Neural cell (in vitro differentiated cells): ENCODE measurements at regions not wholly inside any gene's neighbourhood (a gene's known extent, or its start where the extent isn't known, plus 50 kb on each side); places are given as distances from the start of the nearest gene placed in this dataset.

Experiments
- H2AFZ ChIP-seq: fragments of 200-600, 300-800 bp; sonication (generic), shearing (Covaris generic); 2 replicates; pipeline ENCODE4 v1.6.0; 2014; ENCODE audit warnings: low read depth, mild to moderate bottlenecking, antibody characterized with exemption, low read length, moderate library complexity
- H3F3A ChIP-seq: fragments of 200-600 bp; shearing (Covaris generic); 2 replicates; pipeline ENCODE4 v1.6.1; 2016; ENCODE audit warnings: mild to moderate bottlenecking, moderate library complexity, mixed read lengths, antibody characterized with exemption, low read length; ENCODE audit not compliant: insufficient read depth, poor library complexity, severe bottlenecking
- H3K27ac ChIP-seq: fragments of 200-600, 300-800 bp; sonication (generic), shearing (Covaris generic); 2 replicates; pipeline ENCODE4 v1.5.1; 2014; ENCODE audit warnings: mild to moderate bottlenecking, low read length, moderate library complexity
- H3K27me3 ChIP-seq: fragments of 300-800, 200-600 bp; sonication (generic), shearing (Covaris generic); 2 replicates; pipeline ENCODE4 v1.6.0; 2014; ENCODE audit warnings: mild to moderate bottlenecking, low read depth, low read length, moderate library complexity; ENCODE audit not compliant: insufficient read depth
- H3K36me3 ChIP-seq: fragments of 300-800, 200-600 bp; sonication (generic), shearing (Covaris generic); 2 replicates; pipeline ENCODE4 v1.5.1; 2014; ENCODE audit warnings: mild to moderate bottlenecking, antibody characterized with exemption, low read length, moderate library complexity; ENCODE audit not compliant: insufficient read depth
- H3K4me2 ChIP-seq: fragments of 300-800, 200-600 bp; sonication (generic), shearing (Covaris generic); 2 replicates; pipeline ENCODE4 v1.6.0; 2014; ENCODE audit warnings: mild to moderate bottlenecking, low read length
- H3K4me3 ChIP-seq: fragments of 300-800, 200-600 bp; sonication (generic), shearing (Covaris generic); 2 replicates; pipeline ENCODE4 v1.5.1; 2014; ENCODE audit warnings: mild to moderate bottlenecking, low read length, moderate library complexity
- H3K79me2 ChIP-seq: fragments of 200-600 bp; shearing (Covaris generic); replicated peaks from 2 replicates; pipeline ENCODE4 v1.6.0; 2014; ENCODE audit warnings: mild to moderate bottlenecking, low read length, moderate library complexity; ENCODE audit not compliant: insufficient read depth
- H3K9ac ChIP-seq: fragments of 300-800, 200-600 bp; sonication (generic), shearing (Covaris generic); 2 replicates; pipeline ENCODE4 v1.6.1; 2016; ENCODE audit warnings: mild to moderate bottlenecking, low read length, mixed read lengths
- H3K9me2 ChIP-seq: fragments of 200-600 bp; shearing (Covaris generic); 2 replicates; pipeline ENCODE4 v1.6.1; 2016; ENCODE audit warnings: mild to moderate bottlenecking, low read length, mixed read lengths; ENCODE audit not compliant: insufficient read depth
- H3K9me3 ChIP-seq: fragments of 200-600, 300-800 bp; sonication (generic), shearing (Covaris generic); 2 replicates; pipeline ENCODE4 v1.6.1; 2016; ENCODE audit warnings: mild to moderate bottlenecking, mixed run types, low read length, moderate library complexity, mixed read lengths
- H4K20me1 ChIP-seq: fragments of 200-600 bp; shearing (Covaris generic); 2 replicates; pipeline ENCODE4 v1.6.1; 2016; ENCODE audit warnings: mild to moderate bottlenecking, mixed run types; ENCODE audit not compliant: insufficient read depth
- EP300 ChIP-seq: fragments of 450-650 bp; conservative IDR thresholded peaks from 2 replicates; pipeline ENCODE4 v1.6.1; 2014; ENCODE audit warnings: antibody characterized with exemption, mild to moderate bottlenecking, moderate library complexity; ENCODE audit not compliant: poor library complexity, severe bottlenecking
- EZH2 ChIP-seq: fragments of 200-600, 300-800 bp; shearing (Covaris generic), sonication (generic); IDR thresholded peaks from 2 replicates; pipeline ENCODE4 v1.6.1; 2014; ENCODE audit warnings: antibody characterized with exemption, low read length, borderline replicate concordance, mild to moderate bottlenecking; ENCODE audit not compliant: insufficient read depth, poor library complexity, severe bottlenecking
- MXI1 ChIP-seq: fragments of 450-650 bp; conservative IDR thresholded peaks from 2 replicates; pipeline ENCODE4 v1.6.1; 2014; ENCODE audit warnings: antibody characterized with exemption, mild to moderate bottlenecking; ENCODE audit not compliant: poor library complexity, severe bottlenecking
- POLR2AphosphoS5 ChIP-seq: IDR thresholded peaks from 2 replicates; pipeline ENCODE4 v1.6.1; 2012
- RAD21 ChIP-seq: fragments of 450-650 bp; conservative IDR thresholded peaks from 2 replicates; pipeline ENCODE4 v1.6.1; 2014; ENCODE audit warnings: antibody characterized with exemption, mild to moderate bottlenecking, moderate library complexity
- SMC3 ChIP-seq: fragments of 450-650 bp; conservative IDR thresholded peaks from 2 replicates; pipeline ENCODE4 v1.6.1; 2014; ENCODE audit warnings: antibody characterized with exemption, mild to moderate bottlenecking, moderate library complexity; ENCODE audit not compliant: poor library complexity
- TAF1 ChIP-seq: IDR thresholded peaks from 2 replicates; pipeline ENCODE4 v1.6.1; 2012; ENCODE audit warnings: low read depth
- TF ChIP-seq, protein P1 (sequence below): IDR thresholded peaks from 2 replicates; pipeline ENCODE4 v1.6.1; 2012; ENCODE audit warnings: borderline replicate concordance
- TF ChIP-seq, protein P2 (sequence below): fragments of 450-650 bp; IDR thresholded peaks from 2 replicates; pipeline ENCODE4 v1.5.1; 2014; ENCODE audit warnings: antibody characterized with exemption, mild to moderate bottlenecking, moderate library complexity; ENCODE audit not compliant: poor library complexity, severe bottlenecking

DNA sequence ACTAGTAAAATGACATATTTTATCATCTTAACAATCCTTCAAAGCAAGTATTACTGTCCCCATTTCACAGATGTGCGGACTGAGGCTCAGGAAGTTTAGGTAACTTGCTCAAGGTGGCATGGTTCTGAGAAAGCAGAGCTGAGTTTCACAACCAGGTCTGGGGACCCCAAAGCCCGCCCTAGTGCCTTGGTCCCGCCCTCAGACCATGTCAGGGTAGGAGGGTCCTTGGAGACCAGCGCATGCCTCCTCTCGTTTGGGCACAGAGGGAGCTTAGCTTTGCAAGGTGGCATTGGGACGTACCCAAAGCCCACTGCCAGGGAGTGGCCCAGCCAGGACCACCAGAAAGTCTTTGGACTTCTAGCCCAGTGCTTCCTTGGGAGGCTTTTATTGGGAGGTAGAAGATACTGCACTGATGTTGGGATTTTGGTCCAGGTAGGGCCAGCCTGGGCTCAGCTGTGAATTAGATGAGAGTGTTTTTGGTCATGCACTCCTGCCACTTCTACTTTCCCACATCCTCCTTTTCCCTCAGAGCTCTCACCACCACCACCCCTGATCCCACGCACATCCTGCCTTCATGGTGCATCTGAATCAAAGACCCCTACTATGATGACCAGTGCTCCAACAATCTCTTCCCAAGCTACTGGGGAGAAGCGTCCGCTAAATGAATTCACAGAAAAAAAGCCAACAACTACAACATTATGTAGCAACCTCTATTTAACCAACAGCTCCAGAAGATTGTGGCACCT is 307.9 kb downstream of the TLE3 start:
- TF ChIP-seq EZH2 (no peak), SMC3 (no peak), TAF1 (no peak)
- TF ChIP-seq, protein P1, sequence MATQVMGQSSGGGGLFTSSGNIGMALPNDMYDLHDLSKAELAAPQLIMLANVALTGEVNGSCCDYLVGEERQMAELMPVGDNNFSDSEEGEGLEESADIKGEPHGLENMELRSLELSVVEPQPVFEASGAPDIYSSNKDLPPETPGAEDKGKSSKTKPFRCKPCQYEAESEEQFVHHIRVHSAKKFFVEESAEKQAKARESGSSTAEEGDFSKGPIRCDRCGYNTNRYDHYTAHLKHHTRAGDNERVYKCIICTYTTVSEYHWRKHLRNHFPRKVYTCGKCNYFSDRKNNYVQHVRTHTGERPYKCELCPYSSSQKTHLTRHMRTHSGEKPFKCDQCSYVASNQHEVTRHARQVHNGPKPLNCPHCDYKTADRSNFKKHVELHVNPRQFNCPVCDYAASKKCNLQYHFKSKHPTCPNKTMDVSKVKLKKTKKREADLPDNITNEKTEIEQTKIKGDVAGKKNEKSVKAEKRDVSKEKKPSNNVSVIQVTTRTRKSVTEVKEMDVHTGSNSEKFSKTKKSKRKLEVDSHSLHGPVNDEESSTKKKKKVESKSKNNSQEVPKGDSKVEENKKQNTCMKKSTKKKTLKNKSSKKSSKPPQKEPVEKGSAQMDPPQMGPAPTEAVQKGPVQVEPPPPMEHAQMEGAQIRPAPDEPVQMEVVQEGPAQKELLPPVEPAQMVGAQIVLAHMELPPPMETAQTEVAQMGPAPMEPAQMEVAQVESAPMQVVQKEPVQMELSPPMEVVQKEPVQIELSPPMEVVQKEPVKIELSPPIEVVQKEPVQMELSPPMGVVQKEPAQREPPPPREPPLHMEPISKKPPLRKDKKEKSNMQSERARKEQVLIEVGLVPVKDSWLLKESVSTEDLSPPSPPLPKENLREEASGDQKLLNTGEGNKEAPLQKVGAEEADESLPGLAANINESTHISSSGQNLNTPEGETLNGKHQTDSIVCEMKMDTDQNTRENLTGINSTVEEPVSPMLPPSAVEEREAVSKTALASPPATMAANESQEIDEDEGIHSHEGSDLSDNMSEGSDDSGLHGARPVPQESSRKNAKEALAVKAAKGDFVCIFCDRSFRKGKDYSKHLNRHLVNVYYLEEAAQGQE, result no peak
- Histone ChIP-seq H3K9me3 (no peaks in the 10 kb centered on the region), H3K9me2 (no peaks in the 10 kb centered on the region), H3K27ac (no peak overlapping the region), H3F3A (no peaks in the 10 kb centered on the region), H3K27me3 (no peaks in the 10 kb centered on the region), H3K4me2 (no peak overlapping the region), H4K20me1 (no peaks in the 10 kb centered on the region), H3K9ac (no peak overlapping the region), H2AFZ (no peak overlapping the region), H3K36me3 (no peaks in the 10 kb centered on the region), H3K4me3 (no peak overlapping the region), H3K79me2 (no peaks in the 10 kb centered on the region)

DNA sequence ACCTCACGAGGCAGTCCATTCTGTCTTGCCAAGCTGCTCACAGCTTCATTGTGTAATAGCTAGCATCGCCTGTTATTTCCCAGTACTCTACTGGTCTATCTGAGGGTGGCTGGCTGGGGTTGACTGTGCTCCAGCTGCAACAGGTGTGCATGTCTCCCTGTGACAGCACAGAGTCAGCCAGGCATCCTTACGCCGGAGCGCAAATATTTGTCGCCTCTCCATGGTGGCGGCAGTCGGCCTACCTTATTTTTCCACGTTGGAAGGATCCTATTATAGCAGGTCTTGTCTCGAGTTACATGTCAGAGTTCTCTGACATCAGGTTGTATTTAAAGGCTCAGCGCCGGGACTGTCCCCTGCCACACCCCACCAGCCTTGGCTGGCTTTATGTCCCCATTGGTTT is 307.1 kb downstream of the TLE3 start:
- Histone ChIP-seq H3K27ac (no peak overlapping the region), H3K4me2 (no peak overlapping the region), H4K20me1 (no peaks in the 10 kb centered on the region), H2AFZ (no peak overlapping the region), H3K79me2 (no peaks in the 10 kb centered on the region), H3K36me3 (no peaks in the 10 kb centered on the region), H3K27me3 (no peaks in the 10 kb centered on the region), H3K4me3 (no peak overlapping the region), H3K9me3 (no peaks in the 10 kb centered on the region), H3F3A (no peaks in the 10 kb centered on the region), H3K9me2 (no peaks in the 10 kb centered on the region), H3K9ac (no peak overlapping the region)
- TF ChIP-seq EZH2, result no peak
- TF ChIP-seq, protein P1, result no peak
- no peak for TF ChIP-seq TAF1
- no peak for TF ChIP-seq POLR2AphosphoS5
- TF ChIP-seq SMC3, result no peak
- TF ChIP-seq MXI1, result no peak
- TF ChIP-seq EP300, result no peak
- TF ChIP-seq RAD21, result no peak
- TF ChIP-seq, protein P2, sequence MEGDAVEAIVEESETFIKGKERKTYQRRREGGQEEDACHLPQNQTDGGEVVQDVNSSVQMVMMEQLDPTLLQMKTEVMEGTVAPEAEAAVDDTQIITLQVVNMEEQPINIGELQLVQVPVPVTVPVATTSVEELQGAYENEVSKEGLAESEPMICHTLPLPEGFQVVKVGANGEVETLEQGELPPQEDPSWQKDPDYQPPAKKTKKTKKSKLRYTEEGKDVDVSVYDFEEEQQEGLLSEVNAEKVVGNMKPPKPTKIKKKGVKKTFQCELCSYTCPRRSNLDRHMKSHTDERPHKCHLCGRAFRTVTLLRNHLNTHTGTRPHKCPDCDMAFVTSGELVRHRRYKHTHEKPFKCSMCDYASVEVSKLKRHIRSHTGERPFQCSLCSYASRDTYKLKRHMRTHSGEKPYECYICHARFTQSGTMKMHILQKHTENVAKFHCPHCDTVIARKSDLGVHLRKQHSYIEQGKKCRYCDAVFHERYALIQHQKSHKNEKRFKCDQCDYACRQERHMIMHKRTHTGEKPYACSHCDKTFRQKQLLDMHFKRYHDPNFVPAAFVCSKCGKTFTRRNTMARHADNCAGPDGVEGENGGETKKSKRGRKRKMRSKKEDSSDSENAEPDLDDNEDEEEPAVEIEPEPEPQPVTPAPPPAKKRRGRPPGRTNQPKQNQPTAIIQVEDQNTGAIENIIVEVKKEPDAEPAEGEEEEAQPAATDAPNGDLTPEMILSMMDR, result no peak
